GM06990 (cell line): ENCODE measurements at regions not wholly inside any gene's neighbourhood (a gene's known extent, or its start where the extent isn't known, plus 50 kb on each side); places are given as distances from the start of the nearest gene placed in this dataset.

ENCODE experiments used
- DNase-seq: peaks from one replicate; pipeline ENCODE4 v3.0.0-alpha.2; 2011; ENCODE audit not compliant: insufficient read length; ENCODE audit errors: extremely low read depth
- H3K27me3 ChIP-seq: replicated peaks from 2 replicates; pipeline ENCODE4 v1.6.0; 2011; ENCODE audit warnings: low read length; ENCODE audit not compliant: control insufficient read depth, insufficient read depth
- H3K36me3 ChIP-seq: 2 replicates; pipeline ENCODE4 v1.5.1; 2011; ENCODE audit warnings: low read length; ENCODE audit not compliant: control insufficient read depth, insufficient read depth
- H3K4me3 ChIP-seq: replicated peaks from 2 replicates; pipeline ENCODE4 v1.5.1; 2011; ENCODE audit warnings: low read depth, mild to moderate bottlenecking, control low read depth, low read length
- TF ChIP-seq, protein P1 (sequence below): IDR thresholded peaks from 2 replicates; pipeline ENCODE4 v1.5.1; 2011; ENCODE audit warnings: low read length, control low read depth, mild to moderate bottlenecking, inconsistent platforms; ENCODE audit not compliant: insufficient read depth, poor library complexity, severe bottlenecking

DNA sequence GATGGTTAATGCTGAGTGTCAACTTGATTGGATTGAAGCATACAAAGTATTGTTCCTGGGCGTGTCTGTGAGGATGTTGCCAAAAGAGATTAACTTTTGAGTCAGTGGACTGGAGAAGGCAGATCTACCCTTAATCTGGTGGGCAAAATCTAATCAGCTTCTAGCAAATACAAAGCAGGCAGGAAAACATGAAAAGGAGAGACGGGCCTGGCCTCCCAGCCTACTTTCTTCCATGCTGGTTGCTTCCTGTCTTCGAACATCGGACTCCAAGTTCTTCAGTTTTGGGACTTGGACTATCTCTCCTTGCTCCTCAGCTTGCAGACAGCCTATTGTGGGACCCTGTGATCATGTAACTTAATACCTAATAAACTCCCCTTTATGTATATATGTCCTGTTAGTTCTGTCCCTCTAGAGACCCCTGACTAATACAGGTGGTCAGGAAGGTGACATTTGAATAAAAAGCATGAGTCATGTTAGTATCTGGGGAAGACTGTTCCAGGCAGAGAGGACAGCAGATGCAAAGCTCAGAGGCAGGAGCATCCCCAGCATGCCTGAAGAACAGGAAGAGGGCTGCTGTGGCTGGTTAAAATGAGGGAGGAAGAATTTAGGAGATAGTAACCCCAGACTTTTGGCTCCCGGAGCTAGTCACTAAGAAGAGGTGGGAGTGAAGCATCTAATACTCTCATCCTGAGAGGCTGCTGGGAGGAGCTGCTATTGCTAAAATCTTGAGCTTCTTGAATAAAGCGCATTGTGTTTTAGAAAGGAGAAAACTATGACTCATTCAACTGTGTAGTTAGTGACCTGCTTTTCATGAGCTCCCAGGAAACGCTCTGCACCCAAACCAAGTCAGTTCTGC is 207.4 kb upstream of the HES1 start:
- H3K27me3 ChIP-seq: no peaks in the 10 kb centered on the region; the same call in 1 of the 2 replicates
- TF ChIP-seq, protein P1, sequence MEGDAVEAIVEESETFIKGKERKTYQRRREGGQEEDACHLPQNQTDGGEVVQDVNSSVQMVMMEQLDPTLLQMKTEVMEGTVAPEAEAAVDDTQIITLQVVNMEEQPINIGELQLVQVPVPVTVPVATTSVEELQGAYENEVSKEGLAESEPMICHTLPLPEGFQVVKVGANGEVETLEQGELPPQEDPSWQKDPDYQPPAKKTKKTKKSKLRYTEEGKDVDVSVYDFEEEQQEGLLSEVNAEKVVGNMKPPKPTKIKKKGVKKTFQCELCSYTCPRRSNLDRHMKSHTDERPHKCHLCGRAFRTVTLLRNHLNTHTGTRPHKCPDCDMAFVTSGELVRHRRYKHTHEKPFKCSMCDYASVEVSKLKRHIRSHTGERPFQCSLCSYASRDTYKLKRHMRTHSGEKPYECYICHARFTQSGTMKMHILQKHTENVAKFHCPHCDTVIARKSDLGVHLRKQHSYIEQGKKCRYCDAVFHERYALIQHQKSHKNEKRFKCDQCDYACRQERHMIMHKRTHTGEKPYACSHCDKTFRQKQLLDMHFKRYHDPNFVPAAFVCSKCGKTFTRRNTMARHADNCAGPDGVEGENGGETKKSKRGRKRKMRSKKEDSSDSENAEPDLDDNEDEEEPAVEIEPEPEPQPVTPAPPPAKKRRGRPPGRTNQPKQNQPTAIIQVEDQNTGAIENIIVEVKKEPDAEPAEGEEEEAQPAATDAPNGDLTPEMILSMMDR: no peak
- no peaks in the 10 kb centered on the region for H3K36me3 ChIP-seq
- DNase-seq: no peak
- H3K4me3 ChIP-seq: no peak overlapping the region

DNA sequence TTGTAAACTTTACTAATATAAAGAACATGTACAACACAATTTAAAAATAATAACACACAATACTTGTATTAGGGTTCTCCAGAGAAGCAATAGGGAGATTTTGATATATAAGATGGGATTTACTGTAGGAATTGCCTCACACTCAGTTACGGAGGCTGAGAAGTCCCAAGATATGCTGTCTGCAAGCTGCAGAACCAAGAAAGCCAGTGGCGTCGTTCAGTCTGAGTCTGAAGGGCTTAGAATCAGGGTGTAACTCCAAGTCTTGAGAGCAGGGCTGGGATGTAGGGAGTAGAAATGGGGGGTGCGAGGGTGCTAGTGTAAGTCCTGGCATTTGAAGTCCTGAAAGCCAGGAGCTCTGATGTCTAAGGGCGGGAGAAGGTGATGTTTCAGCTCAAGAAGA is 206.6 kb upstream of the HES1 start:
- no peak for DNase-seq
- no peaks in the 10 kb centered on the region for H3K36me3 ChIP-seq
- TF ChIP-seq, protein P1: no peak
- no peaks in the 10 kb centered on the region; the same call in 1 of the 2 replicates for H3K27me3 ChIP-seq
- H3K4me3 ChIP-seq: no peak overlapping the region

DNA sequence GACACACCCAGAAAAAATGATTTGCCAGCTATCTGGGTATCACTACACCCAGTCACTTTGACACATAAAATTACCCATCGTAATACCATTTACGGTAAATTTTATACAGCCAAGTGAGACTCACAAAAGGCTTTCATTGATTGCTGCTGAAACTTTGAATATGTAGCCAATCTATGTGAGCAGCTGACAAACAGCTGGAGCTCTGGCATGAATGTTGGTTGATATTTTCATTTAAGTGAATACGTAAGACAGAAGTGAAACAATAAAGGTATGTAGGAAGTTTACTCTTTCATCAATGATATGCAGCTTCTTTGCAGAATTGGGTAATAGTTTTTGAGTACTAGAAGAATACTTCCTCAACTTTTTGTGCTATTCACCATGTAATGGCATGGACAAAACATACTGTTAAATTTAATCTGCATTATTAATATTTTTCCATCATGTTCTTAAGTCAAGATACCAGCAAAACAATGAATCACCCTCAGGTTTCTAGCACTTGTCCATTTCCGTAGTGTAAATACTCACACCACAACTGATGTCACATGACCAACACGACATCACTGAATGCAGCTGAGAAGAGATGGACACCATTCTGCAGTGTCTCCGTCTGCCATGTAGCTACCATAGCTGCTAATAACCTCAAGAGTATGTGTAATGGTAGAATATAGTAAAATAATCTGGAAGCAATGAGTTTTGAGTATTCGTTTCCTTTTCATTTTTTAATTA is 205.9 kb upstream of the HES1 start:
- DNase-seq: no peak
- TF ChIP-seq, protein P1: no peak
- Histone ChIP-seq H3K27me3 (no peaks in the 10 kb centered on the region; the same call in 1 of the 2 replicates), H3K36me3 (no peaks in the 10 kb centered on the region), H3K4me3 (no peak overlapping the region)

GRCh38 chr3:193932136-193932535 is 203.8 kb upstream of the HES1 start:
- no peaks in the 10 kb centered on the region; the same call in 1 of the 2 replicates for H3K27me3 ChIP-seq
- DNase-seq: no peak
- no peak overlapping the region for H3K4me3 ChIP-seq
- TF ChIP-seq, protein P1: no peak
- H3K36me3 ChIP-seq: no peaks in the 10 kb centered on the region

GRCh38 chr3:193932576-193932975 is 203.4 kb upstream of the HES1 start:
- TF ChIP-seq, protein P1: no peak
- Histone ChIP-seq H3K27me3 (no peaks in the 10 kb centered on the region; the same call in 1 of the 2 replicates), H3K4me3 (no peak overlapping the region), H3K36me3 (no peaks in the 10 kb centered on the region)
- DNase-seq: no peak
